HG03571 (cell line): ENCODE measurements at regions not wholly inside any gene's neighbourhood (a gene's known extent, or its start where the extent isn't known, plus 50 kb on each side); places are given as distances from the start of the nearest gene placed in this dataset.
A peak's percentile ranks its signal among the peaks of the same experiment; 100 is the strongest.
"Not testable (repeated sequence)": the region's sequence is repeated elsewhere in the genome, so short reads cannot be mapped to it uniquely, and the experiment has no call there.

Source experiments
- ATAC-seq: cut with Tn5 transposase; IDR thresholded peaks from one replicate; pipeline ENCODE4 v1.9.1; 2021; ENCODE audit not compliant: unreplicated experiment

DNA sequence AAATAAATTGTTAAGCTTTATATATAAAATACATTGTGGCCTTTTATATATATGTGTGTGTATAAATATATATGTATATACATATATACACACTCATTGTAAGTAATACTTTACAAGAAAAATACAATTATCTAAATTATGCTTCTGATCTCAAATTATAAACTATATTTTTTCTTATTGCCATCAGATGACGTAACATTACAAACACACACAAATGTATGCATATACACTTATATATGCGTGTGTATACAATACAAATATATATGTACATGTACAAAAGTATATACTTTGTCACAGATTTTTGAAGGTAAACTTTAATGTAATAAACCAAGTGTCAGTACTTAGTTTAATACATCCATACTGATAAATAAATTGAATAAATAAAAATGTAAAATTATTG lies 278.9 kb upstream of the LMO3 start:
- ATAC-seq: no peak

DNA sequence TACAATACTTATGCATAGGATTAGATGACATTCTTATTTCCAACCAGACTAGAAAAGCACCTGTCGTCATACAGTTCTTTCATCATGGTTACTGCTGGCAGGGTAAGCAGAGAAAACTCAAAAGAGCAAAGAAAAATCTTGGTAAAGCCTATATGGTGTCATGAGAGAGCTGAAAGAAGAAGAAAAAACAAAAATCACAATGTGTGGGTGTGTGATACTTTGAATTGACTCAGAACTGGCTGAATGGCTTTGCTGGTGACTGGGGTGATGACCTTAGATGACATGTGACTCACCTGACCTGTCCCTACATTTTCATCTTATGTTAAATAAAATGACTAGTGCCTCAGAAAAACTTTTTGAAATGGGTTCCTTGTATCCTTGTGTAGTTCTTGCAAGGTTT lies 278.1 kb upstream of the LMO3 start:
- ATAC-seq: no peak

DNA sequence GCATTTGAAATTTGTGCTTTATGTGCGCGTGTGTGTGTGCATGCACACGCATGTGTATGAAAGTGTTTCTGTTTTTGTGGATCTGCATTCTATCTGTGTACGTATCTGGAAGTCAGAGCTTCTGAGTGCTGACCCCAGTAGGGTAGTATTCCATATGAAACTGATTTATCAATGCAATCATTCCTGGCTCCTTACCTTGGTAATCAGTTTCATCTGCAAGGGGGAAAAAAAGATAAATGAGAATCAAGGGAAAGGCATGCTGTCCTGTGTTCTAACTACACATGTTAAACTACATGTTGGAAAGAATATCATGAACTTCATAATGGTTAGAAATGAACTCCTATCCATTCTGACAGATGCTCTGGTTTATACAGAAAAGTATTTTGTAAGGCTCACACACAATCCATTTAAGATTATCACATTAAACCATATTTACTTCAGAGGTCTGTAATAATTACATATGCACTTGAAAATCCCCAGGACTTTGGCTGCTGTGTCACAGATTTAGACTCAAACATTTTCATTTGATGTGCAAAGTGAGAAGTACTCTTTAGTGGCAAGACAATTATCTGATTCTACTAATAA lies 276.1 kb upstream of the LMO3 start:
- ATAC-seq: no peak

DNA sequence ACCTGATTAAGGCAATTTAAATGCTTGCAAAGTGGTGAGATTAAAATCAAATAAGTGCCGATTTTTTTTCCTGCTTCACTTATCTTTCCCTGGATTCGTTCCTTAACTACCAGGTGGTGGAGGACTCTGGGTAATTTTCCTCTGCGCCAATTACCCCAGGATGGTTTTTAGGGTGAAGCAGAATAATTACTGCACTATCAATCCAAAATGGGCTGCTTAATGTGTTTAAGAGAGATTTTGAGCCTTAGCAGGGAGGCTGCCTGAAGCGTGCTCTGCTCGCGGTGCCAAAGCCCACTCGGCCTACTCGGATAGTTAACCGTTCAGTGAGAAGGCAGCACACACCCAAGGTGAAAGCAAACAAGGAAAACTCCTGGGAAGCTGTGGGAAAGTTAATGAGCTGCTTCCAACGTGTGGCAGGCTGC lies 274.9 kb upstream of the LMO3 start:
- no peak for ATAC-seq

DNA sequence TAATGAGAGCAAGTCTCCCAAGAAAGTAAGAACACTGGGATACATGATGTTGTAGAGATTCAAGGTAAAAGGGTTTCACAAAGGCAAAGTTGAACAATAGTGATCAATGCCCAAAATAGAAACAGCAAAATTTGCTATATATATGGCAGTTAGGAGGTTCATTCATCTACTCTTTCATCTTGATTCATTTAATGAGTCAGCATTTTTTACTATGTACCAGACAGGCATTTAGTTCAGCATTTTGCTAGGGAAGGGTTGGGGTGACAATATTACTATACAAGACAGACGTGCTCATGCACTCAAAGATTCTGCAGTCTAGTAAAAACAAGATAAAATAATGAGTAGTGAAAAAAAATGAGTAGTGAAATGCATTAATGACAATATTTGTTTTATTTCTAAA lies 264.9 kb upstream of the LMO3 start:
- no peak for ATAC-seq

DNA sequence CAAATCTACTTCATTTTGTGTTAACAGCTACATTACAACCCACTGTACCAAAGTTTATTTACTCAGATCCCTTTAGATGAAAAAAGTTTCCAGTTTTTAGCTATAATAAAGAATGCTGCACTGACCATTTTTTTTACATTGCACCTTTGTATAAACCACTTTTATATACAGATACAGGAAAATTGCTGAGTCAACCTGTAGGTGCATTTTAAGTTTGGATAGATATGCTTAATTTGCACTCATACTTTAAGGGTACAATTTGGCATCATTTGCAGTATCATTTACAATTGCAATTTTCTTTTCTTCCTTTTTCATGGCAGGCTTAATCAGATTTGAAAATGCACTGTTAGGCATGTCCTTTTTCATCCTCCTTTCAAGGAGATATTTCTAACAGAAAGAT lies 257.8 kb upstream of the LMO3 start:
- ATAC-seq: no peak

DNA sequence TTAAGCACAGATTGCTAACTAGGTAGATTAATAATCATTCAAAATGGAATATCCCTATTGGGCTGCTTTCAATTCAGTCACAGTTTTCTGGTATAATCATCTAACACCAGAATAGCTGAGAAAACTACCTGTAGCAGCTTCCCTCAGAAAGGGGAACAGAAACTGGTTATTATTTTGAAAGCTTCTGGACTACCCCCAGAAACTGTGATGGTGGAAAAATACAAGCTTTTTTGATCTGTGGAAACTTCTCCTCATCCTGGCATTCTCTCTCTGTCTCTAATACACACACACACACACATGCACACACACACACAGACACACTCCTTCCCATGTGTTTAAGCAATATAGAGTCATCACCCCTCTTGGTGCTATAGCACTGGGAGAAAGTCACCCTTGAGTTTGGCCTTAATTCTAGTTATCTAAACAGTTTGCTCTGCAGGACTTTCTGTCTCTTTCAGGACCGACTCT lies 251.5 kb upstream of the LMO3 start:
- ATAC-seq: peak; percentile 96

DNA sequence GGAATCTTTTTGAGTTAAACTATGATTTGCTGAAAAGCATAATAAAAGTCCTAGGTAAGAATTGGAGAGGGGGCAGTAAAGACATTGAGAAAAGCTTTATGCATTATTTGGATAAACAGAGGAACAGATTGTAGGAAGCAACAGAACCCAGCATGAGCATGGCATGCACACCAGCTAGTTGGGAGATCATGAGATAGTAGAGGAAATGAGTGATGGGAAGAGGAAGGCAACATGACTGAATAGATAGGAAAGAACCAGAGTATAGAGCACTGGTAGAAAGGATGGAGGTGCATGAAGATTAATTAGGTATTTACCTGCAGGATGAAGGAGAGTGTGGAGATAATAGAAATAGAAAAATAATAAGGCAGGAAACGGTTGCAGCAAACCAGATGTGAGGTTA lies 248.5 kb upstream of the LMO3 start:
- no peak for ATAC-seq

DNA sequence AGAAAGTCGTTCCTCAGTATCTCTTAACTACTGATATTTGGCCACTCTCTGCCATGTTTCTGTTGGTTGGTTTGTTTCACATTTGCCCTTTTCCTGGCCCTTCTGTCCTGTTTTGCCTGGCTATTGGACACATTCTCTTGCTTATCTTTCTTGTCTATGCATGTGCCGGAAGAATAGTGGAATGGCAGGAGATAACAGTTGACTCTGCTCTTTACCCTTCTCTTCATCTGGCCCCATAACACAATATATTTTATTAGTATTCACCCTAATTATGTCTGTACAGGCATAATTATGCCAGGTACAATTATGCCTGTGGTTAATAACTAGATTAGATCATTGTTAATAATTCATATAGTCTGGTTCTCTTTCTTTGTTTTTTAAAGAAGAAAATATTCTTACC lies 243.5 kb upstream of the LMO3 start:
- ATAC-seq: no peak

DNA sequence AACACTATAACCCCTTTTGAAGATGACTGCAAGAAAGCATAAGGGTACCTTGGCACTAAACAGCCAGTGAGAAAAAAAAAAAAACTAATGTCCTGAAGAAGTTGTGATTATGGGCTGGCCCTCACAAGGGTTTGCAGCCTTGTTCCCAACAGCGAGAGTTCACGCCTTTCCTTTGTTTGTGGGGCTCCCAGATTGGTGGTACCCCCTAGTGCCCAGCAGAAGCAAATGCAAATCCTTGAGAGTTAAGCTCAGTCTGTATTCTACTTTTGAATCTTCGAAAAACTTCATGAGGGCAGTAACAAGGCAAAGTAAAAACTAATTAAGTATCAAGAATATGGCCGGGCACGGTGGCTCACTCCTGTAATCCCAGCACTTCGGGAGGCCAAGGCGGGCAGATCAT lies 238.9 kb upstream of the LMO3 start:
- ATAC-seq: no peak

DNA sequence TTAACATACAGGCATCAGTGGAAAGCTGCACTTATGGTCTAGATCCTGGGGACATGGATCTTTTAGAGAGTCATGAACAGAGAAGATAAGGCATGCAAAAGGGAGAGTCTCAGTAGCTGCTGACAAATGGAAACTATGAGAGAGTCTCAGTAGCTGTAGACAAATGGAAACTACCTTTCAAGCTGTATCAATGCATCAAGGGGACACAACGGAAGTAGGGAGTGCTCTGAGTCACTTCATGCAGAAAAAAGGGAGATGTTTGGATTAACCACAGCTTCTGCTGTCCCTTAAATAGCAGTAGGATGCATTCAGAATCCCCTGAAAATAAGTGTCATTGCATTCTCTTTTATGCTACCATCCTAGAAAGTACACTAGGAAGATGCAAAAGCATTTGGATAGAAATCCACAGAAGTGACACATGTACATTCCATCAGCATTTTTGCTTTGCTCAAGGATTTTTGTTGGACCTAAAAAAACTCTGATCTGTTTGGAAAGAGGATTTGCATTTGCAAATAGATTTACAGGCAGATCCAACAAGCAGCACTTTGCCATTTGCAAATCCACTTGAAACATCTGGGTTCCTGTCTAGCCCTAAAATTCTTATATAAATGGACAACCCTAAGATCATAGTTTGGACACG lies 227.5 kb upstream of the LMO3 start:
- ATAC-seq: peak; percentile 86

DNA sequence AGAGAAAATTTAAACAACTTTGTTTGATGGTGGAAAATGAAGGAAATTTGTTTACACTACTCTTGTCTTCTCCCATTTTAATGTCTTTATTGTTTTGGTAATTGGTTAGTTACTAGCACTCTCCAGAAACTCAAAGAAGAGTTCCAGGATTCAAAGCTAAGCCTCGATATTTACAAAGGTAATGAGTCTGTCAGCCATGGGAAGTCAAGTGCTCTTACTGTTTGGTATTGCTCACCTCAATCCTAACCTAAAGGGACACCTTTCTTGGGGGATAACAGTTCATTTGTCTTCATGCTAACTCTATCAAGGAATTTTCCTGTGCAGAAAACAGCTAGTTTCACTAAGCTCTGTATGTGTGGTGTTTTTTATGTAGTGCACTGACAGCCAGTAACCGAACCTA lies 222.9 kb upstream of the LMO3 start:
- ATAC-seq: no peak

DNA sequence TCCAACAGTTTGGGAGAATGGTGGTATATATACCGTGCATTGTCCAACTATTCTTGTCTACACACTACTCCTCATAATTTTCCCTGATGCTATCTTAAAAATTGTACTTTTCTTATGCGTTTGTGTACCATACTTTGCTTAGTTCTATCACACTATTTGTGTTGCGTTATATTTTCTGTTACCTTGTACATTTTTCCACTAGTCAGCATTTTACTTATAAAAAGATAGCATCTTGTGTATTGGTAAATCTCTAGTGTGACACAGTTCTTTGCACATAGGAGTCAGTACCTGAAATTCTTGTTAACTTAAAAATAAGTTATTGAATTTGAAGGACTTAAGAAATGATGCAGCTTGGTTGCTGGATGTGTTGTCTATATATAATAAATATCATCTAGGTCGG lies 201.8 kb upstream of the LMO3 start:
- ATAC-seq: no peak

DNA sequence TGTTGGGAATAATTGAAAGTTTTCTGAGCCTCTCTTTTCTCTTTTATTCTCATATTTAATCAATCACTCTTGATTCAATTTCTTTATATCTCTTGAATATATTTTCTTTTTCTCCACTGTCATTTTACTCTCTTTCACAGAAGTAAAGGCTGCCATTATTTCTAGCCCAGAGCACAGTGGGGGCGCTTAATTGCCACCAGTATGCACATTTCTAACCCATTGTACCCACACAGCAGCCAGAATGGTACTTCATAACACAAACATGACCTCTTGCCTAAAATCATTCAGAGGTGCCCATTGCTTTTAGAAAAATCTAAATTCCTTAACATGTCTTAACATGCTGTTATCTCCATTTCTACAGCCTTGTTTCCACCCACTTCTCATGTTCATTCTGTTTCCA lies 190.2 kb upstream of the LMO3 start:
- no peak for ATAC-seq

DNA sequence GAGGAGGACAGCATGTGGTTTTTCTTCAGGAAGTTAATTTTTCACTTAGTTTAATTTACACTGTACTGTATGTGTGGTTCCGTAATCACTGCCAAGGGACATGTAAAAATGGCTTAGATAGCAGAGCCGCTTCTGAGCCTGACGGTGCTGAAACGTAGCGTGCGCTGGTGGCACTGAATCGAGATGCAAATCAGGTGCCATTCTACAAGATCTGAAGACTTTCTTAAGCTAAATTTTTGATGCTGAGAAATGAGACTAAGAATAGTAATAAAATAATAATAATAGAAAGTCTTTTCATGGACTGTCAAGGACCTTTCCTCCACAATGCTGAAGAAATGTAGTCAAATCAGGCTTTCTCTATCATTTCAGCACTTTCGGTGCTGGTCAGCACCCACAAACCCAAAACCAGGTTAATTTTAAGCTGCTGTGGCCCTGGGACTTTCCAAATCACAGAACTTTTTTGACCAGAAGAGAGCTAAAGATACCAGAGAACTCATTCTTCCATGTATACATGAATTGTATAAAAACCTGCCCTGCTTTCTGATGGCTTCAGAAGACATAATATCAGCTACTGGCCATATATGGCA lies 183.3 kb upstream of the LMO3 start:
- ATAC-seq: no peak

DNA sequence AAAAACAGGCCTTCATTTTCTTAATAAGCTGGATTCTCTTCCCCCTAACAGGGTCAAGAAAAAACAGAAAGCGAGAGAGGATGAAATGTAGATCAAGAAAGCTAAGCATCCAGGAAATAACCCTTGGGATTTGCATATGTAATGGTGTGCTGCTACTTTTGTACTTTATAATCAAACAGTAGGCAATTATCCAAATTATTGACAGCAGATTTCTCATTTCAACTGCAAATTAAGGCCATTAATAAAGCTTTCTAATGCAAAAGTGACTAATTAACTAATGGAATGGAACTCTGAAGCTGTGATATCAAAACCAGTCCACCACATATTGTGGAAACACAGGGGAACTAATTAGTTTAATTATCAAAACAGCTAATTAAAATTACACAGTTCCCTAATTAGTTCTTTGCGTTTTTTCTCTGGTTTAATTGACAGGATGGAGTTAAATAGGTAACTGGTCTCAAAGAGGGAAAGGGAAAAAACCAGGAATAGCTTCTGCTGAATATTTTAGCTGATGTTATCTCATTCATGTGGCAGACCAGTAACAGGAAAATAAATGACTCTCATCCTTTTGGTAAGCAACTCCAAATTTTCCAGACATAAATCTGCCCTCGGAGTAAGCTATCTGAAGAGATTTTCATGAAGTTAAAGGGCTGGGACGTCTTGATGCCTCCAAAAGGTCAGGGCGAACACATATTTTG lies 182.7 kb upstream of the LMO3 start:
- ATAC-seq: no peak

DNA sequence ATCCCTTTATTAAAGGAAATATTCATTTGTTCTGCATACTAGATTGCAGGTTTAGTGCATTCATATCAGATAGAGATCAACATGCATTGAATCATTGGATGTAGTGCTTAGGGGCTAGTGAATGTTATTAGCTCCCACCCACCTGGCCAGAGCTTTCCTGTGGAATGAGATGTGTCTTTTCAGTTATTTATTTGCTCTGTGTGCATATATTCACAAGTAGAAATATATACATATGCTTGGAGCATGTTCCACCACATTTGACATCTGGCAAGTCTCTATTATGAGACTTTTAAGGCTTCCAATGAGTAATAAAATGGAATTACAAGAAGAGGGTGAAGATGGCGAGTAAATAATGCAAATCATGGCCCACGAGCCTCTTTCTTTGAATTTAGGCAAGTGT lies 180.0 kb upstream of the LMO3 start:
- ATAC-seq: no peak

DNA sequence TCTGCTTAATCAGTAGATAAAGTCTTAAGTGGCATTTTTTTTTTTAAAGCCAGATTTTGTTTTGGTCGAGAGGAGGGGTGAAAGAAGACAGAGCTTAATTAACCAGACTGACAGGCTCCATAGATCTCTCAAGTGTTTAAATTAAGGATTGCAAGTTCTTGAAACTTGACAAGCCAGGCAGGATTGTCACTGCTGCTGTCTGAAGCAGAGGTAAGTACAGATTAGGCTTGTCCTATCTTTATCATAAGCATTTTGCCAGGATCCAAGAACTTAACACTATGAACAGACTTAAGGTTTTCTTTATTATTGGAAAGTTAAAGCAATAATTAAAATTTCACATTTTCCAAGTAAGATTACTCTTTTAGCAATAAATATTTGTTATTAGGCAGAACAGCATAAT lies 179.6 kb upstream of the LMO3 start:
- no peak for ATAC-seq

DNA sequence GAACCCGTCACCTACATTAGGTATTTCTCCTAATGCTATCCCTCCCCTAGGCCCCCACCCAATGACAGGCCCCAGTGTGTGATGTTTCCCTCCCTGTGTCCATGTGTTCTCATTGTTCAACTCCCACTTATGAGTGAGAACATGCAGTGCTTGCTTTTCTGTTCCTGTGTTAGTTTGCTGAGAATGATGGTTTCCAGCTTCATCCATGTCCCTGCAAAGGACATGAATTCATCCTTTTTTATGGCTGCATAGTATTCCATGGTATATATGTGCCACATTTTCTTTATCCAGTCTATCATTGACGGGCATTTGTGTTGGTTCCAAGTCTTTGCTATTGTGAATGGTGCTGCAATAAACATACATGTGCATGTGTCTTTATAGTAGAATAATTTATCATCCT lies 163.2 kb upstream of the LMO3 start:
- ATAC-seq: not testable (repeated sequence)

DNA sequence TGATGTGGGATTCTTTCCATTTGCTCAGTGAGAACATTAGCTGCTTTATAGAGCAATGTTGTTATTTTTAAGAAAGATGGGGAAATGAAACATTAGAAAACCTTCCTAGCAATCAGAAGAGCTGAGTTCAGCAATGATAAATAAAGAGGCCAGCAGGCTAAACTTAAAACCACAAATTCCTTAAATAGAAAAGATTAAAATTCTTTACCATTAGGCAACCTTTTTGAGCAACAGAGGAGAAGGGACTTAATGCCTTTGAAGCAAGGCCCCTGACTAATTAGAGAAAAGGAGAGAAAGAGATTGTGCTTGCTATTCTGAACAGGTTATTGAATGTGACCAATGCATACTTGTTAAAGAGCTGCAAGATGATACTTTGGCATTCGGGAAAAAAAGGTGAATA lies 160.8 kb upstream of the LMO3 start:
- no peak for ATAC-seq

DNA sequence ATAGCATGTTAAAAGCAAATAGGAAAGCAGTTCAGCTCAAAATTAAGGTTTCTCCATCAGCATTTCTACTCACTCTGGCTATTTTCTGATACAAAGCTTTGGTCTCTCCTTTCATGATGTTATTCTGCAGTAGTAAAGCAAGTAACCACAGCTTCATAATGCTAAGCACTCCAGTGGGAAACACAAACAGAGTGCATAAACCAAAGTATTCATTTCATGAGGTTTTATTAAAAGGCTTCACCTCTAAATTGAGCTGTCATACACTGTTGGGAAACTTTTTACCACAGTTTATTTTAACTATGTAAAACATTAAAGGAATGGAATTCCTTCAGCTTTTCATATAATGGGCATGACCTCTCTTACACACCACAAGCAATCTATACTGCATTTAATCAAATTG lies 157.9 kb upstream of the LMO3 start:
- ATAC-seq: no peak

DNA sequence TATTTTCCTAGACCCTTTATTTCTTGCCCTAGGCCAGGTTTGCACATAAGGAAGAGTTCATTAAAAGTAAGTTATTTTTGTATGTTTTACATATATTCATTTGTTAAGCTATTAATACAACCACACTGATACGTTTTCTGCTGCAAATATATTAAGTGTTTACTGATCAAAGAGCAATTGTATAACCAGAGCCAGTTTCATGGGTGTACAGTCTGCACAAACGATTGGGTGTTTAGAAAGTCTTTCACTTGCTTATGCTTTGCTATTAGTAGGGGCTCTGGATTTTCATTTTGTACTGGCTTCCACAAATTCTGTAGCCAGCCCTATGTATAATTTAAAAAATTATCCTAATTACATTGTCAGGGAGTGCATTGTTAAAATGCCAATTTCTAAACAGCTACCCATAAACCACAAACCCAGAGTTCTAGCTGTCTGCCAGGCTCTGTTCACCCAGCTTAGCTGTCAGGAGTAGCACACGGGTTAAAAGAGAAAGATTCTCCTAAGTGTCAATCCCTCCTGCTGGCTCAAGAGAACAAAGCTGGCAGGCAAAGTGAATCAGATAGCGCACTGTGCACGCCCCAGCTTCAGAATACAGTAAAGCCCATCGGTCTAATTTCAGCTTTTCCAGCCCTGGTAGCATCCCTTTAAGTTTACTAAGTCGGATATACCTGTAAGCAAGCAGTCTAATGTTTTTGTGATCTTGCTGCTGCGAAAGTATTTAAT lies 151.0 kb upstream of the LMO3 start:
- no peak for ATAC-seq
